ENCODE measurements at regions not wholly inside any gene's neighbourhood (a gene's known extent, or its start where the extent isn't known, plus 50 kb on each side); places are given as distances from the start of the nearest gene placed in this dataset.

DNA sequence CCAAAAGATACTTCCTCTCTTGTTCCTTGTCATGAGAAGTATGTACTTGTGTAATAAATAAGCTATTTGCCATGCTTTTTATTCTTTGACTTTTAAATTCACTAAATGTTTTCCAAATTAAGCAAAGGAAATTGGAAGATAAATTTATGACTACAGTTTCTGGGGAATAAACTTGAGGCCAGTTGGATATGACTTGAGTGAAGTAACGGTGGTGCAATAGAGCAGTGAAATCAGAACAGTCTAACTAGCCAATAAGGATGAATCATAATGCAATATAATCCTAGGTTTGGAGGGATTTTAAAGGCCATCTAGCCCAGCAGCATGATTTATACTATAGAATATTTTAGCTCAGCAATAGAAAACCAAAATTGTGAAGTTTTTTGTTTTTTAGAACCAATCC is 183.8 kb upstream of the TCF21 start:
- H3K27ac ChIP-seq (ENCODE audit: low read depth, low read length) = peak overlapping the region; percentile 41
- FAIRE-seq (peak; percentile 73), DNase-seq (ENCODE audit: low read depth) (peak; percentile 59)
- peaks cover 3% of the 10 kb centered on the region for H3K9me3 Mint-ChIP-seq (ENCODE audit: unreplicated experiment)
- no peak overlapping the region for H3K4me3 Mint-ChIP-seq (ENCODE audit: unreplicated experiment)
- H3K27me3 ChIP-seq (ENCODE audit: insufficient read depth, low read length) = no peaks in the 10 kb centered on the region
- no peak overlapping the region for H2AFZ ChIP-seq (ENCODE audit: low read depth, low read length)
- H3K9ac ChIP-seq (ENCODE audit: low read length) = no peak overlapping the region
- H3K36me3 Mint-ChIP-seq (ENCODE audit: low read depth, unreplicated experiment) = no peaks in the 10 kb centered on the region
- H3K4me2 ChIP-seq (ENCODE audit: low read length) = peak overlapping the region; percentile 47
- H3K4me1 Mint-ChIP-seq (ENCODE audit: low read depth, unreplicated experiment) = peaks cover 19% of the 10 kb centered on the region
- TF ChIP-seq CTCF (IDR thresholded peaks at IDR 0.05; ENCODE audit: insufficient read depth, low read depth, low read length) (no peak), EZH2 (IDR thresholded peaks at IDR 0.05; ENCODE audit: insufficient read depth, low read length) (no peak)
- peaks cover 25% of the 10 kb centered on the region for H3K4me1 ChIP-seq (ENCODE audit: insufficient read depth, low read length)
- no peaks in the 10 kb centered on the region for H3K36me3 ChIP-seq (ENCODE audit: insufficient read depth, low read length)
- no peaks in the 10 kb centered on the region for H3K9me3 ChIP-seq (ENCODE audit: insufficient read depth, low read depth, low read length)
- no peak overlapping the region for H3K27ac Mint-ChIP-seq (ENCODE audit: unreplicated experiment)
- no peaks in the 10 kb centered on the region for H4K20me1 ChIP-seq (ENCODE audit: insufficient read depth, low read length)
- no peak overlapping the region for H3K4me3 ChIP-seq (ENCODE audit: insufficient read depth, low read depth, low read length)
- no peaks in the 10 kb centered on the region for H3K79me2 ChIP-seq (ENCODE audit: insufficient read depth, low read length)
- H3K27me3 Mint-ChIP-seq (ENCODE audit: low read depth, unreplicated experiment) = no peaks in the 10 kb centered on the region

DNA sequence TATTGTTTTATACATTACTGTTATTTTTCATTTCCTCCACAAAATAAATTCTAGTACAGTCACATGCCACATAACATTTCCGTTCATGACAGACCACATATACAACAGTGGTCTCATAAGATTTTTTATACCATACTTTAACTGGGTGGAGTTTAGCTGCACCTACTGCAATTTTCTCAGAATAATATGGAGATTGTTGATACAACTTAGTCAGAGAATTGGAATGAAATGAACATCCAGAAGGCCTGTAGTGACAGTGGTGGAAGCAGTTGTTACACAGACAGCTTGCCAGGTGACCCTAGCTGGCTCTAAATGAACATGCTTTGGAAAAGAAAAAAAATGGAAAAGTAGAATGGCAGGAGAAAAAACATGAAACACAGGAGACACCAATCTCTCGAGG is 183.2 kb upstream of the TCF21 start:
- H2AFZ ChIP-seq (ENCODE audit: low read depth, low read length) = no peak overlapping the region
- H3K9me3 Mint-ChIP-seq (ENCODE audit: unreplicated experiment) = peaks cover 3% of the 10 kb centered on the region
- FAIRE-seq = peak; percentile 26

More for the DNA sequence above, 183.2 kb upstream of the TCF21 start:
- no peaks in the 10 kb centered on the region for H3K9me3 ChIP-seq (ENCODE audit: insufficient read depth, low read depth, low read length)
- no peaks in the 10 kb centered on the region for H3K36me3 Mint-ChIP-seq (ENCODE audit: low read depth, unreplicated experiment)
- no peaks in the 10 kb centered on the region for H3K27me3 ChIP-seq (ENCODE audit: insufficient read depth, low read length)
- H3K36me3 ChIP-seq (ENCODE audit: insufficient read depth, low read length) = no peaks in the 10 kb centered on the region
- no peaks in the 10 kb centered on the region for H3K79me2 ChIP-seq (ENCODE audit: insufficient read depth, low read length)
- H3K27ac Mint-ChIP-seq (ENCODE audit: unreplicated experiment) = peak overlapping the region; percentile 59
- no peak overlapping the region for H3K4me3 Mint-ChIP-seq (ENCODE audit: unreplicated experiment)
- H3K4me1 Mint-ChIP-seq (ENCODE audit: low read depth, unreplicated experiment) = peaks cover 19% of the 10 kb centered on the region
- no peak for TF ChIP-seq CTCF (IDR thresholded peaks at IDR 0.05; ENCODE audit: insufficient read depth, low read depth, low read length)
- TF ChIP-seq EZH2 (IDR thresholded peaks at IDR 0.05; ENCODE audit: insufficient read depth, low read length) = no peak
- H4K20me1 ChIP-seq (ENCODE audit: insufficient read depth, low read length) = no peaks in the 10 kb centered on the region
- H3K9ac ChIP-seq (ENCODE audit: low read length) = peak overlapping the region; percentile 25
- H3K4me2 ChIP-seq (ENCODE audit: low read length) = peak overlapping the region; percentile 47
- H3K27ac ChIP-seq (ENCODE audit: low read depth, low read length) = peak overlapping the region; percentile 66
- no peaks in the 10 kb centered on the region for H3K27me3 Mint-ChIP-seq (ENCODE audit: low read depth, unreplicated experiment)
- H3K4me1 ChIP-seq (ENCODE audit: insufficient read depth, low read length) = peaks cover 25% of the 10 kb centered on the region
- DNase-seq (ENCODE audit: low read depth) = peak; percentile 75
- H3K4me3 ChIP-seq (ENCODE audit: insufficient read depth, low read depth, low read length) = no peak overlapping the region
